T-helper 1 cell treated with Interleukin-12 subunit alpha and Interleukin-12 subunit beta and Interleukin-4 antibody, amounts not matched to agents 30 ng/mL and 1 ng/mL, for 36 hours (primary cell): ENCODE measurements at regions not wholly inside any gene's neighbourhood (a gene's known extent, or its start where the extent isn't known, plus 50 kb on each side); places are given as distances from the start of the nearest gene placed in this dataset.
"Not testable (repeated sequence)": the region's sequence is repeated elsewhere in the genome, so short reads cannot be mapped to it uniquely, and the experiment has no call there.

Source experiments
- intact Hi-C: fragments of 100-400 bp; cut with micrococcal nuclease; formaldehyde crosslinking; loops from one replicate; pipeline ENCODE4 v1.15.1; 2024

DNA sequence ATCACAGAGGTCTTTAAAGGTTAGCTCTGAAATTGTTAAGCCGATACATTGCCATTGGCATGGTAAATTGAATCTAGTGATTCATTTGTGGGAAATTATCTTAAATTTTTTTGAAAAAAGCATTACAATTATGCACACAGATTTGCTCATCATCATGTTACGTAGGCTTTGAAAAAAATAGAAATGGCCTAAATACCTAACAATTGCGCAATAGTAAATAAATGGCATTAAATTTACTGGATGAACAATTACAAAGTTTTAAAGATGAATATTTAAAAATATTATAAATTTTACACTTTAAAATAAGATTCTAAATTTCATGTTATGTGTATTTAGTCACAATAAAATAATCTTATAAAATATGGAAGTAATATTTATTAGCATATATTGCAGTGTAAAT is 171.3 kb downstream of the RPRM start:
- intact Hi-C loops, result no loop called here

- intact Hi-C loops, result no loop called here
These were observed 178.8 kb downstream of the RPRM start for GRCh38 chr2:153299809-153300208.

- intact Hi-C loops, result no loop called here
These were observed 179.3 kb downstream of the RPRM start for GRCh38 chr2:153299217-153299616.

DNA sequence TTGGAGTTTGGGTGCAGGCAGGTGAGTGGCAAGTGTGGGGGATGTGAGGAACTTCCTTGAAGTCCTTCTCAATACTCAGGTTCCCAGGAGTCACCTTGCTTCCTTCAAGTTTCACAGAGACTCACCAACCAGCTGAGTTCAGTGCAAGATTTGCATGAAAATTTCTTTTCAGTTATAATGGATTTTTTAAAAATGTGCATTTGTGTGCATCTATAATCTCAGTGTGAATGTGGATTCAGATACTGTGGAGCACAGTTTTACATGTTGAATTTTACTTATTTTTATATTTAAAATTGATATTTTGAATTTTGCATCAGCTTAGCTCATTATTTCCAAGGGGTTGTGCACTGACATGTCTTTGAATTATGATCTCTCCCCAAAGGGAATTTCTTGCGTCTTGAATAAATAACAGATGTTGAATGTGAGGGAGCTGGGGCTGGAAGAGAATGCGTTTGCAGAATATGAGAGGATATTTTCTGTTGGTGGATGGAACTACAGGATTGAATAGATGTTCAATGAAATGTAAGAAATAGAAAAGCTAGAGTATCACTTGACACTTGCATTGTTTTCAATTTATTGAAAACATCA is 184.3 kb downstream of the RPRM start:
- intact Hi-C loops, result no loop called here

DNA sequence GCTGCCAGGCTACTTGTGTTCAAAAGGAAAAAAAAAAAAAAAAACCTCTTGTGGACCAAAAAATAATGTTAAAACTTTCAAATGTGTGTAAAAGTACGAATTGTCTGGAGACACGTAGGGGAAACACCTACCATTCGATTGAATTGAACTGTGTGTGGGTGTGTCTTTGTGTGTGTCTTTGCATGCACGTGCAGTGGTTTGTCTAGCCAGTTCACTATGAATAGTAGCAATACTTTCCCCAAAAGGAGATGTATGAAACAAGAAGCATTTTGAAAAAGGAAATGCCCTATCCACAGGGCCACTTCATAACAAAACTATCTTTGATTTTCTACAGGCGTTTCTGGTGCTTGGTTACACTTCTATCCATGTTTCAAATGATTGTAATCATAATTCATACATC is 186.8 kb downstream of the RPRM start:
- intact Hi-C loops, result no loop called here

DNA sequence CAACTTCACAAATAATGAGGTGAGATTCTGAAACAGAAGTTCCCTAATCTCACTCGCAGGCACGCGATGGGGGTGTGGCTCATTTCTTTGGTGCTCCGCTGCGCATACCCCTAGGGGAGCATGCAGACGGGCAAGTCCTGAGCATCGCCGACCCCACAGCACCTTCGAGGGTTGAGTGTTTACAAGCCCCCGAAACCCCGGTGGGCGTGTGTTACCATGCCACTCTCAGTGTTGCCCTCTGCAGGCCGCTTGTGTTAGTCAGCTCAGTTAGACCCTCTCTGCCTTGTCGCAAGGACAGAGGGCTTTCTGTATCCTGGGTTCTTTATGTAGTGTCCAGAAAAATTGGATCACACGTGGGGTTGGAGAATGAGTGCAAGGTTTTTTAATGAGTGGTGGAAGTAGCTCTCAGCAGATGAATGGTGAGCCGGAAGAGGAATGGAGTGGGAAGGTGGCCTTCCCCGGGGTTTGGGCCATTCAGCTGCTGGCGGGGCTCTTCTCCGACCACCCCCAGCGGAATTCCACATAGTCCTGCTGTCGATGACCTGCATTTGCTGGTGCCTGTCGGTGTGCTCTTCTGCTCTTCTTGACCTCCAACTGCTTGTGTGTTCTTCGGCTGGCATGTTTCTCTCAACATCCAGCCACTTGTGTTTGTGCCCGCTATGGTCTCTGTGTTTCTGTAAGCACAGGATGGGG is 191.3 kb downstream of the RPRM start:
- intact Hi-C loops, result no loop called here

- intact Hi-C loops, result no loop called here
These were observed 209.6 kb downstream of the RPRM start for GRCh38 chr2:153268941-153269461.

GRCh38 chr2:153256876-153257275 is 221.7 kb downstream of the RPRM start:
- intact Hi-C loops, result not testable (repeated sequence)

DNA sequence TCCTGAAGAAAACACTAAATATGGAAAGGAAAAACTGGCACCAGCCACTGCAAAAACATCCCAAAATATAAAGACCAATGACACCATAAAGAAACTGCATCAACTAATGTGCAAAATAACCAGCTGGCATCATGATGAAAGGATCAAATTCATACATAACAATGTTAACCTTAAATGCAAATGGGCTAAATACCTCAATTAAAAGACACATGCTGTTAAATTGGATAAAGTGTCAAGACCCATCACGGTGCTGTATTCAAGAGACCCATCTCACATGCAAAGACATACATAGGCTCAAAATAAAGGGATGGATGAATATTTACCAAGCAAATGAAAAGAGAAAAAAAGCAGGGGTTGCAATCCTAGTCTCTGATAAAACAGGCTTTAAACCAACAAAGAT is 231.9 kb downstream of the RPRM start:
- intact Hi-C loops, result not testable (repeated sequence)

DNA sequence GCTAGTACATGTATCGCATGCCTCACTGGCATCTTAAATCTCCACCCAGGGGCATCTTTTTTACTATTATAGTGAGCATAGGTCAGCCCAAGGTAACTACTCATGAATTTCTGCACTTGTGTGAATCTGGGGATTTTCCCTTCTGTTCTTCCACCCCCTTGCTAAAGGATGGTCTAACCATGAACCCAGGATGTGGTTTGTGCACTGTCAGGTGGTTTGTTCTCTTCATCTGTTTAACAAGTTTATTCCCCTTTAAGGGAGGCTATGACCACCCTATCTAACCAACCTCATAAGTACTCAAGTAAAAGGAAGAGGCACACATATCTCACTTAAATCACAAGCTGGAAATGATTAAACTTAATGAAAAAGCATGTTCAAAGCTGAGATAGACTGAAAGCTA is 243.0 kb downstream of the RPRM start:
- intact Hi-C loops, result no loop called here

GRCh38 chr2:153232464-153232863 is 246.1 kb downstream of the RPRM start:
- intact Hi-C loops, result no loop called here

- intact Hi-C loops, result no loop called here
These were observed 247.6 kb downstream of the RPRM start for GRCh38 chr2:153230977-153231376.

GRCh38 chr2:153228904-153229303 is 249.7 kb downstream of the RPRM start:
- intact Hi-C loops, result no loop called here

DNA sequence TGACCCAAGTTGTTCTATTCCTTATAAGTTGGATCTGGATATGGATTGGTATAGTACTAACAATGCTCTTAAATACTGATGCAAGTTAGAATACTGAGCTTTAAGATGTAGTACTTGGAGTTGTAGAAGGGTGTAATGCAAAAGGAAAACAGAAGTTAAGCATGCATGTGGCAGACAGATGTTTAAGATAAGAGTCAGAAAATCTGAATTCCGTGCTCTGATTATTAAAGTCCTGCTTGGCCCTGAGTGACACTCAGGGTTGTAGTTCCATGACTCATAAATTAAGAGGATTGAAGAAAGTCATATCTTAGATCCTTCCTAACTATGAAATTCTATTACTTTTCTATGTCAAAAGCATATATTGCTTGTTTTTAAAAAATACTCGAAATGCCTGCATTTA is 250.6 kb downstream of the RPRM start:
- intact Hi-C loops, result no loop called here

GRCh38 chr2:153222231-153223165 is 256.1 kb downstream of the RPRM start:
- intact Hi-C loops, result no loop called here

DNA sequence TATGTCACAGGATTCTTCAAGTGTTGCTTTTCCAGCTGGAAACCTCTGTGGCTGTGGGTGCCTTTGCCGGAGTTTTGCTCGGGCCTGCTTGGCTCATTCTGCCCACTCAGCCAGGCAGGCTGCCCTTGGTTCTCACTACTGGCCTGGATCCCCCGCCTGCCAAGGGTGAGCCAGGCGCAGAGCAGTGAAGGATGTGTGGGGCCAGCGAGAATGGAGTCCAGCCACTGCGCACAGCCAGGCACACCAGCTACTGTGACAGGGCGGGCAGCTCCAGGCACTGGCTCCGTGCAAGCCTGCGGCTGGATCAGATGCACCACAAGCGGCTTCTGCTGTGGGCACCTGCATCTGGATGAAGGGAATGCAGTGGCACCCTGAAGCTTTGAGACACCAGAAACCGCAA is 257.1 kb downstream of the RPRM start:
- intact Hi-C loops, result no loop called here

DNA sequence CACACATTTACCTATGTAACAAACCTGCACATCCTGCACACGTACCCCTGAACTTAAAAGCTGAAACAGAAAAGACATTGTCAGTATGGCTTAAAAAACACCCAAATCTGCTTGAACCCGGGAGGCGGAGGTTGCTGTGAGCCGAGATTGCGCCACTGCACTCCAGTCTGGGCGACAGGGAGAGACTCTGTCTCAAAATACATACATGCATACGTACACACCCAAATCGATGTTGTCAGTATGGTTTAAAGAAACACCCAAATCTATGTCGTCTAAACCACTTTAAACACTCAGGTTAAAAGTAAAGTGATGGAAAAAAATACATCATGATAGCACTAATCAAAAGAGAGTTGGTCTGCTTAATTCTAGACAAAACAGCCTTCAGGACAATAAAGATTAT is 257.5 kb downstream of the RPRM start:
- intact Hi-C loops, result no loop called here

DNA sequence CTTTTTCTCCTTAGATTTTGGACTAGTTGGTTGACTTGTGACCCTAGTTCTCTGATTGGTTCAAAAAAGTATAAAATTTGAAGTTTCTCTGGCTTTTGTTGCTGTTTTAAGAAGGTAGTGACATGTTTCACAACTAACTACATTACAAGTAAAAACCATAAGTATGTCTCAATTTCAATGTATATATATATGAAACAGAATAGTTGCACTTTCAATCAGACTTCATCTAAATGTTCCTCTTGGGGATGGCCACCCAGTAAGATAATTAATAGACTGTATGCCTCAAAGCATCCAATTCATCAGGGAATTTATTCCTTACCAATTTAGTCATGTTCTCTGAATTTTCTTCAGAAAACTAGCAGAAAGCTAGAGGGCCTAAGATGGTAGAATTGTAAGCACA is 259.7 kb downstream of the RPRM start:
- intact Hi-C loops, result no loop called here

DNA sequence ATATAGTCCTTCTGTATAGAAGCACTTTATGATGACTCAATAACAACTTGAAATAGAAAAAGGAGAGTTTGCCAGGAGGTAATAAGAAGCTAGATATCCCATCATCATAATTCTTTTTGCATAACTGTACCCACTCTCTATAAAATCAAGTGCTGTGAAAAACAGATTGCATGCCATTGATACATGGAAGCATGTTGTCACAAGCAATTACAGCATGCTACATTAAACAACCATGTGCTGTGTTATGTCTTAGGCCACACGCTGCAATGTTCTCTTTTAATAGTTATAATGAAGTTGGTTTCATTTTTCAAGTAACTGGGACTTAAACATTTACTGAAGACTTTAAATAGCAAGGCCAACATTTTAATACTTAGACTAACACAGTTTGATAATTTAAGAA is 264.2 kb downstream of the RPRM start:
- intact Hi-C loops, result no loop called here

GRCh38 chr2:153213022-153213421 is 265.5 kb downstream of the RPRM start:
- intact Hi-C loops, result no loop called here

DNA sequence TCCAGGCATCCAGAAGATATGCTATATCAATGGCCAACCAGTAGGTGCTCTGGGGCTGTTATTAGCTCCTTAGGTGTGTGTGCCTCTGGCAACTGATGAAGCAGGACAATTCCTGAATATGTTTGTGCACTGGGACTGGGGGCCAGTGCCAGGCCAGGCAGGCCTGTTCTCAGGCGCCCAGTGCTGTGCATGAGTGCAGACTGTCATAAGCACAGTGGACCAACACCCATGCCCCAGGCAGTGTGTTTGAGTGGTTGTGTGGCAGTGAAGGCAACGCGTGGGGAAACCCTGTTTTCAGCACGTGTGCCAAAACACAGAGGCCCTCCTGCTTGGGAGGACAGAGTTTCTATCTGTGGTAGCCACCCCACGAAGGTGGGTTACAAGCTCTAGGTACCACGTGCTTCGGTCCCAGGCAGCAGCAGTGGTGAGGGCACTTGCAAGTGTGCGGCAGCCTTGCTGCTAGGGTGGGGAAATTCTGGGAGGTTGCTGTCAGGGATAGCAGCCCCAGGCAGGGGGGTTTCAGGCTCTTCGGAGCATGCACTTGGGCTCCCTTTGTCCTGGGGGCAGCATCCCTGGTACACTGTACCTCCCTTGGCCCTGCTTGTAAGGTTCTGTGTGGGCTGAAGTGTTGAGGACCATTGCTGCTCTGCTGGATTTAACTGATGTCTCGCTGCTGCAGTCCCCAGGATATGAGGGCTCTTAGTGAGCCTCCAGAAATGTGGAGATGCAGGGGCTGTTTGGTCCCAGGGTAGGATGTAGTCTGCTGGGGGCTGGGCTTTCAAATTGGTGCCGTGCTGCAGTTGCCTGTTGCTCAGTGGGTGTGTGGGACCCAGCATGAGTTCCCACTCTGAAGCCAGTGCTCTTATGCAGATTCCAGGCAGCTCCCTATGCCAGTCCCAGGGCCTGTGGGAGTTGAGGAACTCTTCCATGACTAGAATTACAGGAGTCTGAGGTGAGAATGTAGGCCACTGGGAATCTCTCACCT is 280.9 kb downstream of the RPRM start:
- intact Hi-C loops, result no loop called here
